Lower leg skin (tissue), 4 donors: ENCODE measurements at regions not wholly inside any gene's neighbourhood (a gene's known extent, or its start where the extent isn't known, plus 50 kb on each side); places are given as distances from the start of the nearest gene placed in this dataset.

Source experiments
- DNase-seq, 2 donors: peaks; one replicate each; pipeline ENCODE4 v3.0.0-alpha.2; 2019; ENCODE audit warnings: low spot score in 2 of 2
- H3K4me3 ChIP-seq: fragments of 200-600 bp; sonication (generic); 2 replicates; pipeline ENCODE4 v1.5.1; 2017; ENCODE audit warnings: mild to moderate bottlenecking, low read depth; ENCODE audit not compliant: poor library complexity, severe bottlenecking
- CTCF ChIP-seq, 3 donors: fragments of 450-650 bp; IDR thresholded peaks; one replicate each; pipeline ENCODE4 v1.5.1; 2016; ENCODE audit warnings: antibody characterized with exemption in 3 of 3, mild to moderate bottlenecking in 3 of 3, moderate library complexity in 2 of 3
- POLR2A ChIP-seq, 2 donors: fragments of 450-650 bp; IDR thresholded peaks; one replicate each; pipeline ENCODE4 v1.6.1; 2016 to 2017; ENCODE audit warnings: antibody characterized with exemption in 2 of 2, mild to moderate bottlenecking in 1 of 2, moderate library complexity in 1 of 2
- WGBS, 2 donors: methylation state at CpG; one replicate each; pipeline ENCODE4 v1.1.5; 2018; 5-methylcytosine and 5-hydroxymethylcytosine counted together
- intact Hi-C: fragments of 100-400 bp; cut with DNase I; formaldehyde crosslinking; loops from one replicate; pipeline ENCODE4 v1.15.0; 2023; ENCODE audit warnings: low total_unique reads

- no peak for TF ChIP-seq CTCF (IDR thresholded peaks at IDR 0.05)
- TF ChIP-seq POLR2A (IDR thresholded peaks at IDR 0.05), result no peak
- intact Hi-C loops, result no loop called here
- DNase-seq, result no peak
- no peak overlapping the region for H3K4me3 ChIP-seq
Measured at GRCh38 chr14:27050208-27050607, 452.4 kb upstream of the NOVA1 start.

- intact Hi-C loops, result no loop called here
- no peak for TF ChIP-seq POLR2A (IDR thresholded peaks at IDR 0.05)
- no peak for TF ChIP-seq CTCF (IDR thresholded peaks at IDR 0.05)
- no peak overlapping the region for H3K4me3 ChIP-seq
- no peak for DNase-seq
- WGBS, 2 donors, result 24% methylated on average over 1 of the region's 1 CpG
Measured at GRCh38 chr14:27056586-27056985, 458.8 kb upstream of the NOVA1 start.

- no peak for DNase-seq
- intact Hi-C loops, result no loop called here
- 59 to 63% methylated on average over 2 of the region's 2 CpGs for WGBS, 2 donors
- TF ChIP-seq CTCF (IDR thresholded peaks at IDR 0.05) (no peak), POLR2A (IDR thresholded peaks at IDR 0.05) (no peak)
- H3K4me3 ChIP-seq, result no peak overlapping the region
Measured at GRCh38 chr14:27061299-27061698, 463.5 kb upstream of the NOVA1 start.

GRCh38 chr14:27063959-27064358 lies 466.1 kb upstream of the NOVA1 start:
- intact Hi-C loops, result no loop called here
- TF ChIP-seq CTCF (IDR thresholded peaks at IDR 0.05) (no peak), POLR2A (IDR thresholded peaks at IDR 0.05) (no peak)
- no peak overlapping the region for H3K4me3 ChIP-seq
- no peak for DNase-seq

GRCh38 chr14:27065886-27066285 lies 468.1 kb upstream of the NOVA1 start:
- DNase-seq, result no peak
- TF ChIP-seq POLR2A (IDR thresholded peaks at IDR 0.05) (no peak), CTCF (IDR thresholded peaks at IDR 0.05) (no peak)
- intact Hi-C loops, result no loop called here
- H3K4me3 ChIP-seq, result no peak overlapping the region
- 33 to 36% methylated on average over 2 of the region's 2 CpGs for WGBS, 2 donors

GRCh38 chr14:27067961-27068360 lies 470.1 kb upstream of the NOVA1 start:
- TF ChIP-seq CTCF (IDR thresholded peaks at IDR 0.05) (no peak), POLR2A (IDR thresholded peaks at IDR 0.05) (no peak)
- H3K4me3 ChIP-seq, result no peak overlapping the region
- intact Hi-C loops, result no loop called here
- 89 to 93% methylated on average over 2 of the region's 2 CpGs for WGBS, 2 donors
- DNase-seq, result no peak
